Mononuclear cell (primary cell): ENCODE measurements at regions not wholly inside any gene's neighbourhood (a gene's known extent, or its start where the extent isn't known, plus 50 kb on each side); places are given as distances from the start of the nearest gene placed in this dataset.

Experiments used
- H3K27me3 ChIP-seq: 2 replicates; pipeline ENCODE4 v1.6.0; 2011; ENCODE audit warnings: low read length, control low read depth; ENCODE audit not compliant: insufficient read depth
- H3K4me1 ChIP-seq: 2 replicates; pipeline ENCODE4 v1.5.1; 2011; ENCODE audit warnings: mild to moderate bottlenecking, low read length, control low read depth; ENCODE audit not compliant: insufficient read depth
- H3K4me3 ChIP-seq: 2 replicates; pipeline ENCODE4 v1.5.1; 2011; ENCODE audit warnings: mild to moderate bottlenecking, low read length, moderate library complexity
- H3K9me3 ChIP-seq: 2 replicates; pipeline ENCODE4 v1.5.1; 2011; ENCODE audit warnings: low read depth, mild to moderate bottlenecking, control low read depth, low read length

GRCh38 chr16:65429504-65430181 is 307.8 kb upstream of the CDH11 start:
- no peaks in the 10 kb centered on the region for H3K4me1 ChIP-seq
- H3K4me3 ChIP-seq: no peak overlapping the region
- no peaks in the 10 kb centered on the region for H3K9me3 ChIP-seq
- H3K27me3 ChIP-seq: no peaks in the 10 kb centered on the region

- no peaks in the 10 kb centered on the region for H3K9me3 ChIP-seq
- no peaks in the 10 kb centered on the region for H3K27me3 ChIP-seq
Measured at GRCh38 chr16:65426484-65426883, 304.6 kb upstream of the CDH11 start.

GRCh38 chr16:65422934-65423333 is 301.1 kb upstream of the CDH11 start:
- Histone ChIP-seq H3K27me3 (no peaks in the 10 kb centered on the region), H3K4me1 (no peaks in the 10 kb centered on the region), H3K4me3 (no peak overlapping the region), H3K9me3 (no peaks in the 10 kb centered on the region)

More at GRCh38 chr16:65426484-65426883, 304.6 kb upstream of the CDH11 start:
- no peak overlapping the region for H3K4me3 ChIP-seq
- H3K4me1 ChIP-seq: no peaks in the 10 kb centered on the region

GRCh38 chr16:65421596-65421995 is 299.7 kb upstream of the CDH11 start:
- Histone ChIP-seq H3K4me3 (no peak overlapping the region), H3K27me3 (no peaks in the 10 kb centered on the region), H3K4me1 (no peaks in the 10 kb centered on the region), H3K9me3 (no peaks in the 10 kb centered on the region)

GRCh38 chr16:65418435-65418834 is 296.6 kb upstream of the CDH11 start:
- H3K9me3 ChIP-seq: no peaks in the 10 kb centered on the region
- H3K4me3 ChIP-seq: no peak overlapping the region
- no peaks in the 10 kb centered on the region for H3K27me3 ChIP-seq
- no peaks in the 10 kb centered on the region for H3K4me1 ChIP-seq

- Histone ChIP-seq H3K27me3 (no peaks in the 10 kb centered on the region), H3K4me3 (no peak overlapping the region), H3K9me3 (no peaks in the 10 kb centered on the region), H3K4me1 (no peaks in the 10 kb centered on the region)
Measured at GRCh38 chr16:65415460-65415859, 293.6 kb upstream of the CDH11 start.

GRCh38 chr16:65414284-65414984 is 292.6 kb upstream of the CDH11 start:
- Histone ChIP-seq H3K4me1 (no peaks in the 10 kb centered on the region), H3K9me3 (no peaks in the 10 kb centered on the region), H3K4me3 (no peak overlapping the region), H3K27me3 (no peaks in the 10 kb centered on the region)

GRCh38 chr16:65413861-65414260 is 292.0 kb upstream of the CDH11 start:
- H3K4me3 ChIP-seq: no peak overlapping the region
- no peaks in the 10 kb centered on the region for H3K4me1 ChIP-seq
- no peaks in the 10 kb centered on the region for H3K27me3 ChIP-seq
- no peaks in the 10 kb centered on the region for H3K9me3 ChIP-seq

GRCh38 chr16:65410801-65411200 is 288.9 kb upstream of the CDH11 start:
- Histone ChIP-seq H3K4me1 (no peaks in the 10 kb centered on the region), H3K4me3 (no peak overlapping the region), H3K9me3 (no peaks in the 10 kb centered on the region), H3K27me3 (no peaks in the 10 kb centered on the region)

GRCh38 chr16:65409510-65409909 is 287.6 kb upstream of the CDH11 start:
- no peaks in the 10 kb centered on the region for H3K4me1 ChIP-seq
- H3K9me3 ChIP-seq: no peaks in the 10 kb centered on the region
- no peak overlapping the region for H3K4me3 ChIP-seq
- H3K27me3 ChIP-seq: no peaks in the 10 kb centered on the region

GRCh38 chr16:65406933-65407332 is 285.1 kb upstream of the CDH11 start:
- H3K9me3 ChIP-seq: no peaks in the 10 kb centered on the region
- no peak overlapping the region for H3K4me3 ChIP-seq
- H3K4me1 ChIP-seq: no peaks in the 10 kb centered on the region
- H3K27me3 ChIP-seq: no peaks in the 10 kb centered on the region

GRCh38 chr16:65406116-65406515 is 284.3 kb upstream of the CDH11 start:
- Histone ChIP-seq H3K4me1 (no peaks in the 10 kb centered on the region), H3K27me3 (no peaks in the 10 kb centered on the region), H3K9me3 (no peaks in the 10 kb centered on the region), H3K4me3 (no peak overlapping the region)

- H3K4me3 ChIP-seq: no peak overlapping the region
- no peaks in the 10 kb centered on the region for H3K9me3 ChIP-seq
- H3K27me3 ChIP-seq: no peaks in the 10 kb centered on the region
Measured at GRCh38 chr16:65394281-65394680, 272.4 kb upstream of the CDH11 start.

GRCh38 chr16:65392806-65393565 is 271.1 kb upstream of the CDH11 start:
- no peaks in the 10 kb centered on the region for H3K9me3 ChIP-seq

More at GRCh38 chr16:65394281-65394680, 272.4 kb upstream of the CDH11 start:
- H3K4me1 ChIP-seq: no peaks in the 10 kb centered on the region

GRCh38 chr16:65388592-65388991 is 266.7 kb upstream of the CDH11 start:
- no peaks in the 10 kb centered on the region for H3K9me3 ChIP-seq

More at GRCh38 chr16:65392806-65393565, 271.1 kb upstream of the CDH11 start:
- Histone ChIP-seq H3K4me1 (no peaks in the 10 kb centered on the region), H3K27me3 (no peaks in the 10 kb centered on the region), H3K4me3 (no peak overlapping the region)

More at GRCh38 chr16:65388592-65388991, 266.7 kb upstream of the CDH11 start:
- Histone ChIP-seq H3K27me3 (no peaks in the 10 kb centered on the region), H3K4me3 (no peak overlapping the region), H3K4me1 (no peaks in the 10 kb centered on the region)
